ENCODE measurements at regions not wholly inside any gene's neighbourhood (a gene's known extent, or its start where the extent isn't known, plus 50 kb on each side); places are given as distances from the start of the nearest gene placed in this dataset.

GRCh38 chr1:178578541-178578940 is 65.6 kb downstream of the TEX35 start:
- H3K27me3 ChIP-seq, result no peaks in the 10 kb centered on the region
- no peaks in the 10 kb centered on the region for H3K36me3 ChIP-seq
- no peak overlapping the region for H3K4me3 ChIP-seq
- H3K4me1 ChIP-seq, result peaks cover 0 to 10% of the 10 kb centered on the region in 2 donors
- H3K9me3 ChIP-seq, result no peaks in the 10 kb centered on the region
- no peak overlapping the region for H3K27ac ChIP-seq
- no peak for TF ChIP-seq CTCF (IDR thresholded peaks at IDR 0.05)
- DNase-seq (ENCODE audit: low spot score), result no peak

GRCh38 chr1:178579095-178579494 is 66.2 kb downstream of the TEX35 start:
- DNase-seq (ENCODE audit: low spot score), result no peak
- Histone ChIP-seq H3K9me3 (no peaks in the 10 kb centered on the region), H3K4me1 (peaks cover 0 to 10% of the 10 kb centered on the region in 2 donors), H3K27me3 (no peaks in the 10 kb centered on the region), H3K27ac (no peak overlapping the region), H3K36me3 (no peaks in the 10 kb centered on the region), H3K4me3 (no peak overlapping the region)
- TF ChIP-seq CTCF (IDR thresholded peaks at IDR 0.05), result no peak

- no peaks in the 10 kb centered on the region for H3K36me3 ChIP-seq
- H3K27ac ChIP-seq, result no peak overlapping the region
- no peak for DNase-seq (ENCODE audit: low spot score)
- no peaks in the 10 kb centered on the region for H3K27me3 ChIP-seq
- H3K4me1 ChIP-seq, result peaks cover 0 to 10% of the 10 kb centered on the region in 2 donors
- H3K9me3 ChIP-seq, result no peaks in the 10 kb centered on the region
- H3K4me3 ChIP-seq, result no peak overlapping the region
- no peak for TF ChIP-seq CTCF (IDR thresholded peaks at IDR 0.05)
These were observed 66.7 kb downstream of the TEX35 start for GRCh38 chr1:178579562-178579961.

GRCh38 chr1:178580096-178580495 is 67.2 kb downstream of the TEX35 start:
- H3K4me3 ChIP-seq, result no peak overlapping the region
- no peaks in the 10 kb centered on the region for H3K27me3 ChIP-seq
- H3K4me1 ChIP-seq, result peaks cover 0 to 10% of the 10 kb centered on the region in 2 donors
- DNase-seq (ENCODE audit: low spot score), result no peak
- no peaks in the 10 kb centered on the region for H3K9me3 ChIP-seq
- no peaks in the 10 kb centered on the region for H3K36me3 ChIP-seq
- H3K27ac ChIP-seq, result no peak overlapping the region
- no peak for TF ChIP-seq CTCF (IDR thresholded peaks at IDR 0.05)

GRCh38 chr1:178580876-178581275 is 68.0 kb downstream of the TEX35 start:
- Histone ChIP-seq H3K9me3 (no peaks in the 10 kb centered on the region), H3K27me3 (no peaks in the 10 kb centered on the region), H3K4me1 (peaks cover 0 to 5% of the 10 kb centered on the region in 2 donors), H3K27ac (no peak overlapping the region), H3K4me3 (no peak overlapping the region), H3K36me3 (no peaks in the 10 kb centered on the region)
- DNase-seq (ENCODE audit: low spot score), result no peak
- TF ChIP-seq CTCF (IDR thresholded peaks at IDR 0.05), result no peak

Data from right atrium auricular region (tissue), 2 donors.